Endothelial cell (in vitro differentiated cells): ENCODE measurements at regions not wholly inside any gene's neighbourhood (a gene's known extent, or its start where the extent isn't known, plus 50 kb on each side); places are given as distances from the start of the nearest gene placed in this dataset.

ENCODE experiments used
- DNase-seq: peaks from one replicate; pipeline ENCODE4 v3.0.0; 2021; ENCODE audit warnings: low spot score
- H3K27ac Mint-ChIP-seq: one replicate; pipeline ENCODE4 v1.8.0; 2021; ENCODE audit warnings: mixed read lengths, inconsistent platforms; ENCODE audit not compliant: unreplicated experiment
- H3K27me3 Mint-ChIP-seq: one replicate; pipeline ENCODE4 v1.8.0; 2021; ENCODE audit warnings: mild to moderate bottlenecking, moderate library complexity, mixed read lengths, inconsistent platforms; ENCODE audit not compliant: unreplicated experiment
- H3K36me3 Mint-ChIP-seq: one replicate; pipeline ENCODE4 v1.8.0; 2021; ENCODE audit warnings: mild to moderate bottlenecking, low read depth, mixed read lengths, inconsistent platforms; ENCODE audit not compliant: unreplicated experiment
- H3K4me1 Mint-ChIP-seq: one replicate; pipeline ENCODE4 v1.8.0; 2021; ENCODE audit warnings: mild to moderate bottlenecking, mixed read lengths, inconsistent platforms; ENCODE audit not compliant: unreplicated experiment
- H3K4me3 Mint-ChIP-seq: one replicate; pipeline ENCODE4 v1.8.0; 2021; ENCODE audit warnings: mild to moderate bottlenecking, mixed read lengths, inconsistent platforms; ENCODE audit not compliant: unreplicated experiment
- H3K9me3 Mint-ChIP-seq: one replicate; pipeline ENCODE4 v1.8.0; 2021; ENCODE audit warnings: mixed read lengths, inconsistent platforms; ENCODE audit not compliant: unreplicated experiment
- CTCF ChIP-seq: fragments of 200-600 bp; sonication (generic); IDR thresholded peaks from one replicate; pipeline ENCODE4 v1.5.0; 2021; ENCODE audit warnings: antibody characterized with exemption; ENCODE audit not compliant: unreplicated experiment

- Mint-ChIP-seq H3K27me3 (no peaks in the 10 kb centered on the region), H3K9me3 (no peaks in the 10 kb centered on the region), H3K27ac (no peak overlapping the region), H3K36me3 (no peaks in the 10 kb centered on the region), H3K4me1 (no peaks in the 10 kb centered on the region), H3K4me3 (no peak overlapping the region)
- TF ChIP-seq CTCF = no peak
- DNase-seq = no peak
Observed at GRCh38 chrX:78527818-78528217, 131.3 kb downstream of the RTL3 start.

GRCh38 chrX:78527263-78527662, 131.9 kb downstream of the RTL3 start:
- Mint-ChIP-seq H3K36me3 (no peaks in the 10 kb centered on the region), H3K4me1 (no peaks in the 10 kb centered on the region), H3K9me3 (no peaks in the 10 kb centered on the region), H3K27me3 (no peaks in the 10 kb centered on the region), H3K4me3 (no peak overlapping the region), H3K27ac (no peak overlapping the region)
- no peak for DNase-seq
- no peak for TF ChIP-seq CTCF

GRCh38 chrX:78522601-78523000, 136.5 kb downstream of the RTL3 start:
- Mint-ChIP-seq H3K36me3 (no peaks in the 10 kb centered on the region), H3K27ac (no peak overlapping the region), H3K4me3 (no peak overlapping the region), H3K4me1 (no peaks in the 10 kb centered on the region), H3K9me3 (no peaks in the 10 kb centered on the region), H3K27me3 (peaks cover 2% of the 10 kb centered on the region)
- DNase-seq = no peak
- no peak for TF ChIP-seq CTCF

GRCh38 chrX:78517124-78517523, 142.0 kb downstream of the RTL3 start:
- no peaks in the 10 kb centered on the region for H3K9me3 Mint-ChIP-seq
- peaks cover 2% of the 10 kb centered on the region for H3K27me3 Mint-ChIP-seq
- no peaks in the 10 kb centered on the region for H3K36me3 Mint-ChIP-seq
- H3K27ac Mint-ChIP-seq = no peak overlapping the region
- no peaks in the 10 kb centered on the region for H3K4me1 Mint-ChIP-seq
- no peak for DNase-seq
- no peak for TF ChIP-seq CTCF
- H3K4me3 Mint-ChIP-seq = no peak overlapping the region

GRCh38 chrX:78514852-78515251, 144.3 kb downstream of the RTL3 start:
- no peak overlapping the region for H3K27ac Mint-ChIP-seq
- no peak for DNase-seq
- TF ChIP-seq CTCF = no peak
- no peaks in the 10 kb centered on the region for H3K27me3 Mint-ChIP-seq
- H3K36me3 Mint-ChIP-seq = no peaks in the 10 kb centered on the region
- no peaks in the 10 kb centered on the region for H3K4me1 Mint-ChIP-seq
- no peaks in the 10 kb centered on the region for H3K9me3 Mint-ChIP-seq
- no peak overlapping the region for H3K4me3 Mint-ChIP-seq
